ENCODE measurements at regions not wholly inside any gene's neighbourhood (a gene's known extent, or its start where the extent isn't known, plus 50 kb on each side); places are given as distances from the start of the nearest gene placed in this dataset.

DNA sequence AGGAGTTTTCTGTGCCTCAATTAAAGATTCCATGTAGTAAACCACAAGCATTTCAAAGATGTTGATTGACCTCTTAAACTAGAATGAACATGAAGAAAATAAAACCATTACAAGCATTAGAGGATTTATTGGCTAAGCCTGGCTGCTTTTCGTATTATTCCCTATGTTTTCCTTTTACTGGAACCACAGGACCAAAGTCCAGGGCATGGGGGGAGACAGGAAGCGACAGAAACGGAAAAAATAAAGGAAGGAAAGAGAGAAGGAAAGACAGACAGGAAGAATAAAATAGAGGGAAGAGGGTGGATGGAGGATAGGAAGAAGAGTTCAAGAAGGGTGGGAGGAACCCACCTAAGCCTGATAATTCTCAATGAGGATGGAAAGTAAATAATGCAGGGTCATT lies 169.9 kb downstream of the SHQ1 start:
- H3K4me3 ChIP-seq = no peak overlapping the region
- peaks cover 0 to 2% (median 0%) of the 10 kb centered on the region in 5 donors for H3K4me1 ChIP-seq (ENCODE audit: control insufficient read depth in 5 of 5, insufficient read depth in 5 of 5, low read length in 5 of 5)
- DNase-seq (no peak), ATAC-seq (ENCODE audit: insufficient read depth, low FRiP score) (no peak)
- H3K27ac ChIP-seq (ENCODE audit: low read depth in 1 of 2, low read length in 1 of 2) = no peak overlapping the region
- H3K27me3 ChIP-seq (ENCODE audit: control insufficient read depth in 3 of 3, insufficient read depth in 3 of 3, low read length in 2 of 3) = no peaks in the 10 kb centered on the region
- TF ChIP-seq, protein P1, sequence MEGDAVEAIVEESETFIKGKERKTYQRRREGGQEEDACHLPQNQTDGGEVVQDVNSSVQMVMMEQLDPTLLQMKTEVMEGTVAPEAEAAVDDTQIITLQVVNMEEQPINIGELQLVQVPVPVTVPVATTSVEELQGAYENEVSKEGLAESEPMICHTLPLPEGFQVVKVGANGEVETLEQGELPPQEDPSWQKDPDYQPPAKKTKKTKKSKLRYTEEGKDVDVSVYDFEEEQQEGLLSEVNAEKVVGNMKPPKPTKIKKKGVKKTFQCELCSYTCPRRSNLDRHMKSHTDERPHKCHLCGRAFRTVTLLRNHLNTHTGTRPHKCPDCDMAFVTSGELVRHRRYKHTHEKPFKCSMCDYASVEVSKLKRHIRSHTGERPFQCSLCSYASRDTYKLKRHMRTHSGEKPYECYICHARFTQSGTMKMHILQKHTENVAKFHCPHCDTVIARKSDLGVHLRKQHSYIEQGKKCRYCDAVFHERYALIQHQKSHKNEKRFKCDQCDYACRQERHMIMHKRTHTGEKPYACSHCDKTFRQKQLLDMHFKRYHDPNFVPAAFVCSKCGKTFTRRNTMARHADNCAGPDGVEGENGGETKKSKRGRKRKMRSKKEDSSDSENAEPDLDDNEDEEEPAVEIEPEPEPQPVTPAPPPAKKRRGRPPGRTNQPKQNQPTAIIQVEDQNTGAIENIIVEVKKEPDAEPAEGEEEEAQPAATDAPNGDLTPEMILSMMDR (IDR thresholded peaks at IDR 0.05; ENCODE audit: control extremely low read depth, extremely low read depth) = no peak
- H3K9ac ChIP-seq (ENCODE audit: insufficient read depth in 1 of 2, low read length in 2 of 2) = no peak overlapping the region
- H3K36me3 ChIP-seq (ENCODE audit: control insufficient read depth in 4 of 4, insufficient read depth in 4 of 4, low read length in 4 of 4) = no peaks in the 10 kb centered on the region
- peaks cover 0 to 3% (median 2%) of the 10 kb centered on the region in 4 donors for H3K9me3 ChIP-seq (ENCODE audit: control insufficient read depth in 4 of 4, insufficient read depth in 3 of 4, low read length in 3 of 4)
- 61 to 69% methylated on average over 3 of the region's 3 CpGs for WGBS, 2 donors

DNA sequence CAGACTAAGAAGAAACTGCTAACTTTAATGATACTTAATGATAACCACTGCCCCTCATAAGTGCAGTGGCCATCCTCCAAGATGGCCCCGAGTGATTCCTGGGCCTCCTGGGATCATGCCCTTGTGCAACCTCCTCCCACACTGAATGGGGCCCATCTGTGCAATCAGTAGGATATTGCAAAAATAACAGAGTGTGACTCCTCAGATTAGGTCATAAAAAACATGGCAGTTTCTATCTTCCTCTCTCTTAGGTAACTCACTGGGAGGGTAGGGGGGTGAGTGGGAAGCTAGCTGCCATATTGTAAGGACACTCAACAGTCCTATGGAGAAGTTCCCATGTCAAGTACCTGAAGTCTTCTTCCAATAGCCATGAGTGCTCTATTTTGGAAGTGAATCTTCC lies 173.0 kb downstream of the SHQ1 start:
- 58 to 85% methylated on average over 1 of the region's 1 CpG for WGBS, 2 donors
- H3K36me3 ChIP-seq (ENCODE audit: control insufficient read depth in 4 of 4, insufficient read depth in 4 of 4, low read length in 4 of 4) = no peaks in the 10 kb centered on the region
- TF ChIP-seq, protein P1 (IDR thresholded peaks at IDR 0.05; ENCODE audit: control extremely low read depth, extremely low read depth) = no peak

DNA sequence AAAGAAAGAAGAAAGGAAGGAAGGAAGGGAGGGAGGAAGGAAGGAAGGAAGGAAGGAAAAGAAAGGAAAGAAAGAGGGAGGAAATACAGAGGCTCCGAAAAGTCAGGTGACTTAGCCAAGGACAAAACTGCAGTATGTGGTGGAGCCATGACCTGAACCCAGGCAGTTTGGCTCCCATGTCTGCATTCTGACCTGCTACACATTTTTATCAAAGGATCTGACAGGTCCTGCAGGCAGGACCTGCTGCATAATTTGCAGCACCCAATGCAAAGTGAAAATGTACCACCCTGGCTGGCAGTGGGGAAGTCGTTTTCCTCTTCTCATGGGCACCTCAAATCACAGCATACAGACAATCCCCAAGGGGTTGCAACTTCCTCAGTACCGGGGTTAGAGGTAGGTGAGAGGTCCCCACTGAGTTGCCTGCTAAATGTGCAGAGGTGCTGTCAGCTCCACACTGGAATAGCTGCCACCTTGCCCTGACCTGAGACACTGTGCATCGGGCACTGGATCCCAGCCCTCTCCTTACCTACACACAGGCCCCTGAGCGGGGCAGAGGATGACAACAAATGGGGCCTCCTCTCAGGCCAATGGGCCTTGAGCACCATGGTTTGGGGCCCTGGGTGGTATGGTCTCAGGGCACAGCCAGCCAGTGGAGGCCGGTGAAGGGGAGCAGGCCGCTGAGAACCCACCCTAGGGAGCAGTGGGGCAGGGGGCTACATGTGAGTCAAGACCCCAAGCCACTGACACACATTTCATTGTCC lies 175.1 kb downstream of the SHQ1 start:
- Histone ChIP-seq H3K36me3 (ENCODE audit: control insufficient read depth in 4 of 4, insufficient read depth in 4 of 4, low read length in 4 of 4) (no peaks in the 10 kb centered on the region), H3K27ac (ENCODE audit: low read depth in 1 of 2, low read length in 1 of 2) (no peak overlapping the region), H3K4me3 (no peak overlapping the region), H3K9me3 (ENCODE audit: control insufficient read depth in 4 of 4, insufficient read depth in 3 of 4, low read length in 3 of 4) (peaks cover 0 to 3% (median under 1%) of the 10 kb centered on the region in 4 donors), H3K4me1 (ENCODE audit: control insufficient read depth in 5 of 5, insufficient read depth in 5 of 5, low read length in 5 of 5) (no peaks in the 10 kb centered on the region), H3K27me3 (ENCODE audit: control insufficient read depth in 3 of 3, insufficient read depth in 3 of 3, low read length in 2 of 3) (no peaks in the 10 kb centered on the region), H3K9ac (ENCODE audit: insufficient read depth in 1 of 2, low read length in 2 of 2) (no peak overlapping the region)
- ATAC-seq (ENCODE audit: insufficient read depth, low FRiP score) = no peak
- TF ChIP-seq, protein P1 (IDR thresholded peaks at IDR 0.05; ENCODE audit: control extremely low read depth, extremely low read depth) = no peak
- DNase-seq = no peak
- WGBS, 2 donors = 68 to 81% methylated on average over 7 of the region's 7 CpGs

More for the DNA sequence above, 173.0 kb downstream of the SHQ1 start:
- no peak for DNase-seq
- Histone ChIP-seq H3K9ac (ENCODE audit: insufficient read depth in 1 of 2, low read length in 2 of 2) (no peak overlapping the region), H3K9me3 (ENCODE audit: control insufficient read depth in 4 of 4, insufficient read depth in 3 of 4, low read length in 3 of 4) (peaks cover 0 to 3% (median under 1%) of the 10 kb centered on the region in 4 donors), H3K4me3 (no peak overlapping the region), H3K27ac (ENCODE audit: low read depth in 1 of 2, low read length in 1 of 2) (no peak overlapping the region), H3K27me3 (ENCODE audit: control insufficient read depth in 3 of 3, insufficient read depth in 3 of 3, low read length in 2 of 3) (no peaks in the 10 kb centered on the region), H3K4me1 (ENCODE audit: control insufficient read depth in 5 of 5, insufficient read depth in 5 of 5, low read length in 5 of 5) (peaks cover 0 to 2% (median 0%) of the 10 kb centered on the region in 5 donors)
- ATAC-seq (ENCODE audit: insufficient read depth, low FRiP score) = no peak
